Putamen (tissue), 1 donor: ENCODE measurements at regions not wholly inside any gene's neighbourhood (a gene's known extent, or its start where the extent isn't known, plus 50 kb on each side); places are given as distances from the start of the nearest gene placed in this dataset.
"Not testable (repeated sequence)": the region's sequence is repeated elsewhere in the genome, so short reads cannot be mapped to it uniquely, and the experiment has no call there.

Source experiments
- DNase-seq: peaks from one replicate; pipeline ENCODE4 v3.0.0-alpha.2; 2016; ENCODE audit warnings: low spot score

DNA sequence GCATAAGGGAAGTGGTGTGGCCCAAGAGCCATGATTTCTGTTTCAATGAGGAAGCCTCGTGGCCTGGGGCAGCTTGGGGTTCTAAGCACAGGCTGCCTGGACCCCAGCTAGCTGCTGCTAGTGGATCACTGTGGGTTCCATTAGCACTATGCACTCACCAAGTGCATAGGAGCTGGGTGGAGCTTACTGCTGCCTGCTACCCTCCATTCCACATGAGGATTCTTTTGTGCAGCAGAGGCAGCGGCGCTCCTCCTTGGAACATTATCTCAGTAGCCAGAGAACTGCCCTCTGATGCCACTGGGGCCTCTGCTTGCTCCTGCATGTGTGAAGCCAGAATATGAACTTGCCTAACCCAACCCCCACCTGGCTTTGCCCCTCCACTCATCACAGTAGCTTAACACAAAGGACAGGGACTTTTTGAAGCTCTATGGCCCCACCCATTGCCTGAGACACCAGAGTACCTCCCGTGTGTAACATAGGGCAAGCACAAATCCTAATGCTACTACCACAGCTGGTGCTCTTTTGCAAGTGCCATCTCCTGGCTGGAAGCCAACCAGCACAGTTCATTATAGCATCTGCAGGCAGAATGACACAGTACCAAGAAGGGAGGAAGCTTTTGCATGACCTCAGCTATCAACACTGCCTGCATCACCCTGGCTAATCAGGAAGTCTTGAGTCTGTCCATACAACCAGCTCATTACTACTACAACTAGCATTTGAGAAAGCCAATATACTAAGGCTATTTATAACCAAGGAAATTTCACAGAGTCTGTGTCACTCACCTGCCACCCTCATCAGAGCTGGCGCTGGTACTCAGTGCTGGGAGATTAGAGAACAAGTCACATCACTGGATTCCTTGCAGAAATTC lies 297.0 kb upstream of the GULP1 start:
- DNase-seq = peak; percentile 49

DNA sequence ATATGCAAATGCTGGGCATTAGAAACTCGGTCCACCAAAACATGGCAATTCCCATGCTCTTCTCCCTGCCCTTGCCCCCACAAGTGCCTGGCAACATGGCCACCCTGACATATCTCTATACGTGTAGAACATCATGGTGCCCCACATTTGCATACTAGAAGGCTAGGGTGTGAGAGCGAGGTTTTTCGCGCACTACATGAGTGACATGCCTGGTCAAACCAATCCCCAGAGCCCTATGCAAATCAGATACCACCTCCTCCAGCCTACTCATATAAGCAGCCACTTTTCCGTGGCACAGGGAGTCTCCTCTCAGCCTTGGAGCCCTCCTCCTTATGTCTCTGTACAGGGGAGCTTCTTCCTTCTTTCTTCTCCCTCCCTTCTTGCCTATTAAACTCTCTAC lies 296.1 kb upstream of the GULP1 start:
- no peak for DNase-seq

DNA sequence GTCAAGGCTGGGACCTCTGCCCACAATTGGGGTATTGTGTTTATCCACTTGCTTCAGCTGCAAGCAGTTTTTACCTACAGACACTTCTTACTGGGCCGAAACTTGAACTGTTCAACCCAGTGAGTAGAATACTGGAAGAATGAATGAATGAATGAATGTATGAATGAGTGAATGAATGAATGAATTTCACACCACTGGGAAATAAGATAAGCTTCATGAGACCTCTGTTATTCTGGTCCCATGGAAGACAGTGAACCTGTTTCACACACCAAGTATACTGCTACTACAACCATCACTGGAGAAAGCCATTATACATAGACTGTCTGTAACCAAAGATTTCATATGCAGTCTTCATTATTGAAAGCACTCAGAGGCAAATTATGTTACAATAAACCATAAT lies 295.0 kb upstream of the GULP1 start:
- no peak for DNase-seq

GRCh38 chr2:188000189-188000588 lies 291.5 kb upstream of the GULP1 start:
- no peak for DNase-seq

- DNase-seq = no peak
These were observed 287.9 kb upstream of the GULP1 start for GRCh38 chr2:188003800-188004199.

DNA sequence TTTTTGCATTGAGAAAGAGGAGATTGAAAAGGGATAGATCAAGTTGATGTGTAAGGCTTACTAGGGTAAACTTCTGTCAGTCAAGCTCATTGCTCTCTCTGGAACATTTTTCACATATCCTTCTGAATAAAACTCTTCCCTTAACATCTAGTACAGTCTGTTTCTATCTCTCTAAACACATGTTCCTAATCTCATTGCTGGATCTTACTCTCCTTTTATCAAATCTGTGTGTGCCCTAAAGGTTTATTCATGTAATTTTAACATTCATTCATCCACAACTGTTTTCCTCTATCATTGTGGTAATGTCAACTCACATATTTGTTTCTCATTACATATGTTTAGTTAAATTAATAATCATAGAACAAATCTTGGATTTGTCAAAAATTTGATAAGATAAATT lies 277.9 kb upstream of the GULP1 start:
- DNase-seq = no peak

DNA sequence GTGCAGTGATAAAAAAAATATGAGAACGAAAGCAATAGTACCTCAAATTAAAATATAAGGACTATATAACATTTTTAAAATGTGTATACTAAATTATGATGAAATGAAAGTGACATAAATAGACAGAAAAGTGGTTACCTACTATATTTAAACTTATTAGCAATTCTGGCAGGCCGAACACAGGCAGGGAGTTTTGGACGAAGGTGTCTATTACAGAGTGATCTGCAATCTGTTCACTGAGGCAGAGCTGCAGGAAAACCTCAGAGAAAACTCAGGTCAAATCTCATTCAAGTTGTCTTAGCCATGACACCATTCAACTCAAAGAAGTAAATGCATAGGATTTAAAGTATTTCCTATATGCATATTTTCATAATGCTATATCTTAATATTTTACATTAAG lies 274.8 kb upstream of the GULP1 start:
- no peak for DNase-seq

DNA sequence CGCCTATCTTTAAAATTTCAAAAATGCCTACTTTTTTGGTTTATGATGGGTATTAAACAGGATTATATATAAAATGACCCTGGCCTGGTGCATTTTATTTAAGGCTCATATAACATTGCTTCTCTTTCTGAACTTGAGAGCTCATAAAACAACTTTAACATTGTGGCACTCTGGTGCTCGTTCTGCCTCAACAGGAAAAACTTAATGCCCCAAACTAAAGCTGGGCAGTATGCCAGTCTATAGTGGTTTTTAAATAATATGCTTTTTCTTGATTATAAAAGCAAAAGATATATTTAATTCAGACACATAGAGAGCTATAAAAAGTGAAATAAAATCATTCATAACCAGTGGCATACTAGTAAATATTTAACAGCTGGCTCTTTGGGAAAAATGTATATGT lies 269.3 kb upstream of the GULP1 start:
- no peak for DNase-seq

DNA sequence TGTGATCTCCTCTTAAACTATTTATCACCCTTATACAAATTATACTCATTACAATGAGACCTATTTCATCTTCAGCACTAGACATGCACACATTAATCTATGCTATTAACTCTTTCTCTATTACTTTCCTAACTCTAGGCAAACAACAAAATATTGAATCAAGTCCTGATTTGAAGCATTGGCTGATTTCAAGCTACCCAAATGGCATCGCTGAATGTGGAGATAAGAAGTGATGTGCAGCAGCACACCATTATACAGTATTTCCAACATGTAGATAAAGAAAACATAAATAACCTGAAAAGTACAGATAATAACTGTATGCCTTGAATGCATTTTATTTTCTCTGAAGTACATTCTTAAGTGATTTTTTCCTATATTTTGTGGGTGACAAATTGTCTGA lies 268.6 kb upstream of the GULP1 start:
- no peak for DNase-seq

- DNase-seq = no peak
These were observed 266.9 kb upstream of the GULP1 start for GRCh38 chr2:188024811-188025210.

- DNase-seq = no peak
These were observed 262.9 kb upstream of the GULP1 start for GRCh38 chr2:188028739-188029138.

GRCh38 chr2:188032306-188032705 lies 259.4 kb upstream of the GULP1 start:
- no peak for DNase-seq

DNA sequence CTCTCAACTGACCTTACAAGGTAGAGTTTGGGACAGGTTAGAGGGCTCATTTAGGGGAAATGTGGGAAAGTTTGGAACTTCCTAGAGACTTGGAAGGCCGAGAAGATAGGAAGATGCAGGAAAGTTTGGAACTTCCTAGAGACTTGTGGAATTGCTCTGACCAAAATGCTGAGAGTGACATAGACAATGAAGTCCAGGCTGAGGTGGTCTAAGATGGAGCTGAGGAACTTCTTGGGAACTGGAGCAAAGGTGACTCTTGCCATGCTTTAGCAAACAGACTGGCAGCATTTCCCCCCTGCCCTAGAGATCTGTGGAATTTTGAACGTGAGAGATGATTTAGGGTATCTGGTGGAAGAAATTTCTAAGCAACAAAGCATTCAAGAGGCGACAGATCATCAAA lies 258.9 kb upstream of the GULP1 start:
- no peak for DNase-seq

DNA sequence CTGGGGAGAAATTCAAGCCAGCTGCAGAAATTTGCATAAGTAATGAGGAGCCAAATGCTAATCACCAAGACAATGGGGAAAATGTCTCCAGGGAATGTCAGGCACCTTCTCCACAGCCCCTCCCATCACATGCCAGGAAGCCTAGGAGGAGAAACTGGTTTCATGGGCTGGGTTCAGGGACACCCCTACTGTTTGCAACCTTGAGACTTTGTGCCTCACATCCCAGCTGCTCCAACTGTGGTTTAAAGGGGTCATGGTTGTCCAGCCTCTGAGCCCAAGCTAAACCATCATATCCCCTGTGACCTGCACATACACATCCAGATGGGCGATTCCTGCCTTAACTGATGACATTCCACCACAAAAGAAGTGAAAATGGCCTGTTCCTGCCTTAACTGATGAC lies 258.4 kb upstream of the GULP1 start:
- DNase-seq = not testable (repeated sequence)

GRCh38 chr2:188034102-188034501 lies 257.6 kb upstream of the GULP1 start:
- not testable (repeated sequence) for DNase-seq

GRCh38 chr2:188035377-188035776 lies 256.3 kb upstream of the GULP1 start:
- DNase-seq = not testable (repeated sequence)

GRCh38 chr2:188036786-188037185 lies 254.9 kb upstream of the GULP1 start:
- DNase-seq = not testable (repeated sequence)

GRCh38 chr2:188039307-188039706 lies 252.4 kb upstream of the GULP1 start:
- DNase-seq = no peak

DNA sequence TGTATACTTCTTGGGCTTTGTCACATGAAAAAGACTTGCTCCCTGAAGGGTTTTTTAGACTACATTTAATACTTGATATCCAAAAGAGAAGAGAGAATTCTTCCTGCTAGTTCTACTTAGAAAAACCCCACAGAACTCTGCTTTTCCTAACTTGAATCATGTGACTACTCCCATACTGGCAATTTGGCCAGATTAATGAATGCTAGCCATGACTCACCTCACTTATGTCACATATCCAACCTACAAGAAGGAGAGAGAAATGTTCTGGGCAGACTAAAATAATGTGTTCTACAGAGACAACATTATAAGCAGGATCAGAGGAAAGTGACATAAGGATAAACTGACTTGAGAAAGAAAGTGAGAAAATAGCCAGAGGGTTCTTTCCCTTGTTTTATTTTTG lies 249.3 kb upstream of the GULP1 start:
- DNase-seq = no peak

GRCh38 chr2:188045016-188045415 lies 246.7 kb upstream of the GULP1 start:
- no peak for DNase-seq

DNA sequence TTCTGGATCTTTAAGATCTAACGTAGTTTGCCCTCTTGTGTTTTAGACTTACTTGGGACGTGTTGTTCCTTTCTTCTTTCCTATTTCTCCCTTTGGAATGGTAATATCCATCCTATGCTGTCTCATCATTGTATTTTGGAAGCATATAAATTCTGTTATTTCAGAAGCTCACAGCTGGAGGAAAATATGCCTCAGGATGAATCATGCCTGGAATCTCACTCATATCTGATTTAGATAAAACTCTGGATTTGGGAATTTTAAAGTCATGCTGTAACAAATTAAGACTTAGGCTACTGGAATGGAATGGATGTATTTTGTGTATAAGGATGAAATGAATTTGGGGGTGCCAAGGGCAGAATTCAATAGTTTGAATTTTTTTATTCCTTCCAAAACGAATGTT lies 245.2 kb upstream of the GULP1 start:
- no peak for DNase-seq

GRCh38 chr2:188047735-188048134 lies 243.9 kb upstream of the GULP1 start:
- no peak for DNase-seq

- no peak for DNase-seq
These were observed 240.9 kb upstream of the GULP1 start for GRCh38 chr2:188050726-188051125.

GRCh38 chr2:188051706-188052105 lies 240.0 kb upstream of the GULP1 start:
- DNase-seq = no peak
